Neural cell (in vitro differentiated cells): ENCODE measurements at regions not wholly inside any gene's neighbourhood (a gene's known extent, or its start where the extent isn't known, plus 50 kb on each side); places are given as distances from the start of the nearest gene placed in this dataset.

Source experiments
- H2AFZ ChIP-seq: fragments of 200-600, 300-800 bp; sonication (generic), shearing (Covaris generic); 2 replicates; pipeline ENCODE4 v1.6.0; 2014; ENCODE audit warnings: low read depth, mild to moderate bottlenecking, antibody characterized with exemption, low read length, moderate library complexity
- H3F3A ChIP-seq: fragments of 200-600 bp; shearing (Covaris generic); 2 replicates; pipeline ENCODE4 v1.6.1; 2016; ENCODE audit warnings: mild to moderate bottlenecking, moderate library complexity, mixed read lengths, antibody characterized with exemption, low read length; ENCODE audit not compliant: insufficient read depth, poor library complexity, severe bottlenecking
- H3K27ac ChIP-seq: fragments of 200-600, 300-800 bp; sonication (generic), shearing (Covaris generic); 2 replicates; pipeline ENCODE4 v1.5.1; 2014; ENCODE audit warnings: mild to moderate bottlenecking, low read length, moderate library complexity
- H3K27me3 ChIP-seq: fragments of 300-800, 200-600 bp; sonication (generic), shearing (Covaris generic); 2 replicates; pipeline ENCODE4 v1.6.0; 2014; ENCODE audit warnings: mild to moderate bottlenecking, low read depth, low read length, moderate library complexity; ENCODE audit not compliant: insufficient read depth
- H3K36me3 ChIP-seq: fragments of 300-800, 200-600 bp; sonication (generic), shearing (Covaris generic); 2 replicates; pipeline ENCODE4 v1.5.1; 2014; ENCODE audit warnings: mild to moderate bottlenecking, antibody characterized with exemption, low read length, moderate library complexity; ENCODE audit not compliant: insufficient read depth
- H3K4me2 ChIP-seq: fragments of 300-800, 200-600 bp; sonication (generic), shearing (Covaris generic); 2 replicates; pipeline ENCODE4 v1.6.0; 2014; ENCODE audit warnings: mild to moderate bottlenecking, low read length
- H3K4me3 ChIP-seq: fragments of 300-800, 200-600 bp; sonication (generic), shearing (Covaris generic); 2 replicates; pipeline ENCODE4 v1.5.1; 2014; ENCODE audit warnings: mild to moderate bottlenecking, low read length, moderate library complexity
- H3K79me2 ChIP-seq: fragments of 200-600 bp; shearing (Covaris generic); replicated peaks from 2 replicates; pipeline ENCODE4 v1.6.0; 2014; ENCODE audit warnings: mild to moderate bottlenecking, low read length, moderate library complexity; ENCODE audit not compliant: insufficient read depth
- H3K9ac ChIP-seq: fragments of 300-800, 200-600 bp; sonication (generic), shearing (Covaris generic); 2 replicates; pipeline ENCODE4 v1.6.1; 2016; ENCODE audit warnings: mild to moderate bottlenecking, low read length, mixed read lengths
- H3K9me2 ChIP-seq: fragments of 200-600 bp; shearing (Covaris generic); 2 replicates; pipeline ENCODE4 v1.6.1; 2016; ENCODE audit warnings: mild to moderate bottlenecking, low read length, mixed read lengths; ENCODE audit not compliant: insufficient read depth
- H3K9me3 ChIP-seq: fragments of 200-600, 300-800 bp; sonication (generic), shearing (Covaris generic); 2 replicates; pipeline ENCODE4 v1.6.1; 2016; ENCODE audit warnings: mild to moderate bottlenecking, mixed run types, low read length, moderate library complexity, mixed read lengths
- H4K20me1 ChIP-seq: fragments of 200-600 bp; shearing (Covaris generic); 2 replicates; pipeline ENCODE4 v1.6.1; 2016; ENCODE audit warnings: mild to moderate bottlenecking, mixed run types; ENCODE audit not compliant: insufficient read depth
- CTCF ChIP-seq: fragments of 450-650 bp; IDR thresholded peaks from 2 replicates; pipeline ENCODE4 v1.5.1; 2014; ENCODE audit warnings: antibody characterized with exemption, mild to moderate bottlenecking, moderate library complexity; ENCODE audit not compliant: poor library complexity, severe bottlenecking
- EP300 ChIP-seq: fragments of 450-650 bp; conservative IDR thresholded peaks from 2 replicates; pipeline ENCODE4 v1.6.1; 2014; ENCODE audit warnings: antibody characterized with exemption, mild to moderate bottlenecking, moderate library complexity; ENCODE audit not compliant: poor library complexity, severe bottlenecking
- EZH2 ChIP-seq: fragments of 200-600, 300-800 bp; shearing (Covaris generic), sonication (generic); IDR thresholded peaks from 2 replicates; pipeline ENCODE4 v1.6.1; 2014; ENCODE audit warnings: antibody characterized with exemption, low read length, borderline replicate concordance, mild to moderate bottlenecking; ENCODE audit not compliant: insufficient read depth, poor library complexity, severe bottlenecking
- MXI1 ChIP-seq: fragments of 450-650 bp; conservative IDR thresholded peaks from 2 replicates; pipeline ENCODE4 v1.6.1; 2014; ENCODE audit warnings: antibody characterized with exemption, mild to moderate bottlenecking; ENCODE audit not compliant: poor library complexity, severe bottlenecking
- POLR2AphosphoS5 ChIP-seq: IDR thresholded peaks from 2 replicates; pipeline ENCODE4 v1.6.1; 2012
- RAD21 ChIP-seq: fragments of 450-650 bp; conservative IDR thresholded peaks from 2 replicates; pipeline ENCODE4 v1.6.1; 2014; ENCODE audit warnings: antibody characterized with exemption, mild to moderate bottlenecking, moderate library complexity
- REST ChIP-seq: IDR thresholded peaks from 2 replicates; pipeline ENCODE4 v1.6.1; 2012; ENCODE audit warnings: borderline replicate concordance
- SMC3 ChIP-seq: fragments of 450-650 bp; conservative IDR thresholded peaks from 2 replicates; pipeline ENCODE4 v1.6.1; 2014; ENCODE audit warnings: antibody characterized with exemption, mild to moderate bottlenecking, moderate library complexity; ENCODE audit not compliant: poor library complexity
- TAF1 ChIP-seq: IDR thresholded peaks from 2 replicates; pipeline ENCODE4 v1.6.1; 2012; ENCODE audit warnings: low read depth

GRCh38 chr6:47147175-47147727 is 105.1 kb upstream of the ADGRF1 start:
- Histone ChIP-seq H3K9me2 (no peaks in the 10 kb centered on the region), H3K27ac (no peak overlapping the region), H3K9ac (no peak overlapping the region), H3F3A (no peaks in the 10 kb centered on the region), H3K36me3 (no peaks in the 10 kb centered on the region), H3K27me3 (no peaks in the 10 kb centered on the region), H3K9me3 (no peaks in the 10 kb centered on the region), H2AFZ (no peak overlapping the region), H3K4me3 (no peak overlapping the region), H3K4me2 (no peak overlapping the region), H4K20me1 (no peaks in the 10 kb centered on the region), H3K79me2 (no peaks in the 10 kb centered on the region)
- TF ChIP-seq SMC3 (no peak), EZH2 (no peak), MXI1 (no peak), POLR2AphosphoS5 (no peak)

GRCh38 chr6:47146431-47147174 is 104.5 kb upstream of the ADGRF1 start:
- H3F3A ChIP-seq: no peaks in the 10 kb centered on the region
- TF ChIP-seq CTCF (no peak), MXI1 (no peak), REST (no peak), TAF1 (no peak), SMC3 (no peak), EP300 (no peak), POLR2AphosphoS5 (no peak), RAD21 (no peak), EZH2 (no peak)
- no peaks in the 10 kb centered on the region for H4K20me1 ChIP-seq
- no peaks in the 10 kb centered on the region for H3K9me3 ChIP-seq
- no peaks in the 10 kb centered on the region for H3K27me3 ChIP-seq
- H3K4me2 ChIP-seq: no peak overlapping the region
- no peaks in the 10 kb centered on the region for H3K9me2 ChIP-seq
- no peak overlapping the region for H3K9ac ChIP-seq
- H3K36me3 ChIP-seq: no peaks in the 10 kb centered on the region
- H2AFZ ChIP-seq: no peak overlapping the region
- H3K79me2 ChIP-seq: no peaks in the 10 kb centered on the region
- no peak overlapping the region for H3K27ac ChIP-seq
- H3K4me3 ChIP-seq: no peak overlapping the region
